Activated naive CD8-positive, alpha-beta T cell treated with anti-CD3 and anti-CD28 coated beads for 36 hours (primary cell): ENCODE measurements at regions not wholly inside any gene's neighbourhood (a gene's known extent, or its start where the extent isn't known, plus 50 kb on each side); places are given as distances from the start of the nearest gene placed in this dataset.

Experiments used
- DNase-seq: peaks from one replicate; pipeline ENCODE4 v3.0.0; 2021
- H3K27ac Mint-ChIP-seq: one replicate; pipeline ENCODE4 v1.8.0; 2022; ENCODE audit warnings: mild to moderate bottlenecking, moderate library complexity, mixed read lengths
- H3K27me3 Mint-ChIP-seq: one replicate; pipeline ENCODE4 v1.8.0; 2022; ENCODE audit warnings: mild to moderate bottlenecking, mixed read lengths
- H3K36me3 Mint-ChIP-seq: one replicate; pipeline ENCODE4 v1.8.0; 2021; ENCODE audit warnings: mild to moderate bottlenecking, mixed read lengths
- H3K4me1 Mint-ChIP-seq: one replicate; pipeline ENCODE4 v1.8.0; 2021; ENCODE audit warnings: mixed read lengths
- H3K4me3 Mint-ChIP-seq: one replicate; pipeline ENCODE4 v1.8.0; 2022; ENCODE audit warnings: mild to moderate bottlenecking, moderate library complexity, mixed read lengths
- H3K9me3 Mint-ChIP-seq: one replicate; pipeline ENCODE4 v1.8.0; 2022; ENCODE audit warnings: mixed read lengths

GRCh38 chr3:94179059-94179458 lies 116.2 kb downstream of the NSUN3 start:
- Mint-ChIP-seq H3K9me3 (no peaks in the 10 kb centered on the region), H3K27ac (no peak overlapping the region), H3K27me3 (peaks cover 3% of the 10 kb centered on the region), H3K36me3 (no peaks in the 10 kb centered on the region), H3K4me1 (no peaks in the 10 kb centered on the region), H3K4me3 (no peak overlapping the region)
- no peak for DNase-seq

DNA sequence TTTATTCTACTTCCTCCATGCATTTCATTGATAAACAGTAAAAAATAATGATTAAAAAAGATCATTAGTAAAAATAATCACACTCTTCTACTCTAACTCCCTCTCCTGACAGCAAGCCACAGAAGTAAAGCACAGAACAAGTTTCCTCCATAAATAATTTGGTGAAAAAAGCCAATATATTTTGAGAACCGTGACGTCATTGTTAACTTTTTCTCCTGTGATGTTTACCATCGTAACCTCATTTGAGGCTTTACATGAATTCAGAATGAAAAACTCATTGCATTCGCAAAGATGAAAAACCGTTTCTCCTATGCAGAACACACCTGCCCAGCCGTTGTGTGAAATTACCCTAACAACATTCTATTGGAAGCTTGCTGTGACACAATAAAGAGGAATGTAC lies 120.7 kb downstream of the NSUN3 start:
- no peak overlapping the region for H3K4me3 Mint-ChIP-seq
- H3K9me3 Mint-ChIP-seq, result no peaks in the 10 kb centered on the region
- no peaks in the 10 kb centered on the region for H3K4me1 Mint-ChIP-seq
- no peaks in the 10 kb centered on the region for H3K36me3 Mint-ChIP-seq
- DNase-seq, result no peak
- peaks cover 3% of the 10 kb centered on the region for H3K27me3 Mint-ChIP-seq
- H3K27ac Mint-ChIP-seq, result no peak overlapping the region

DNA sequence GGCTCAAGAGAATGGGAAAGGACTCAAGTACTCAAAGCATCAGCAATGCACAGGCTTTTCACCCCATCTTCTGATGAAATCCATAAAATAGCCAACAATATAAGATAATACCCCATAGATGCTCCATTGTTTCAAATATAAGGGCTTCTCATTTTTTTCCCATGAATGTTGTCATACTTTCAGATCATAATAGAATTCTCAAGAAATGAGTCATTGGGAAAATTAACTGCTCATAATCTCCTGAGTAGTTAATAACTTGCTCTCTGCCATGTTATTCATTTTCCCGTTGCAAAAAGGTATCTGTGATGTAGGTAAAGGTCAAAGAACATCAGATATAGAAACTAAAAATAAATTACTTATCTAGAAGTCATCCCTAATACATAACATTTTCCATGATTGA lies 121.9 kb downstream of the NSUN3 start:
- Mint-ChIP-seq H3K4me1 (no peaks in the 10 kb centered on the region), H3K36me3 (no peaks in the 10 kb centered on the region), H3K27me3 (peaks cover 3% of the 10 kb centered on the region), H3K9me3 (no peaks in the 10 kb centered on the region), H3K27ac (no peak overlapping the region), H3K4me3 (no peak overlapping the region)
- no peak for DNase-seq

- no peak for DNase-seq
- Mint-ChIP-seq H3K27ac (no peak overlapping the region), H3K4me3 (no peak overlapping the region), H3K4me1 (no peaks in the 10 kb centered on the region), H3K36me3 (no peaks in the 10 kb centered on the region), H3K27me3 (peaks cover 3% of the 10 kb centered on the region), H3K9me3 (no peaks in the 10 kb centered on the region)
These were observed 122.9 kb downstream of the NSUN3 start for GRCh38 chr3:94185753-94186152.

GRCh38 chr3:94187697-94188096 lies 124.8 kb downstream of the NSUN3 start:
- no peak overlapping the region for H3K27ac Mint-ChIP-seq
- H3K4me3 Mint-ChIP-seq, result no peak overlapping the region
- no peak for DNase-seq
- no peaks in the 10 kb centered on the region for H3K4me1 Mint-ChIP-seq
- H3K36me3 Mint-ChIP-seq, result no peaks in the 10 kb centered on the region
- no peaks in the 10 kb centered on the region for H3K27me3 Mint-ChIP-seq
- no peaks in the 10 kb centered on the region for H3K9me3 Mint-ChIP-seq

DNA sequence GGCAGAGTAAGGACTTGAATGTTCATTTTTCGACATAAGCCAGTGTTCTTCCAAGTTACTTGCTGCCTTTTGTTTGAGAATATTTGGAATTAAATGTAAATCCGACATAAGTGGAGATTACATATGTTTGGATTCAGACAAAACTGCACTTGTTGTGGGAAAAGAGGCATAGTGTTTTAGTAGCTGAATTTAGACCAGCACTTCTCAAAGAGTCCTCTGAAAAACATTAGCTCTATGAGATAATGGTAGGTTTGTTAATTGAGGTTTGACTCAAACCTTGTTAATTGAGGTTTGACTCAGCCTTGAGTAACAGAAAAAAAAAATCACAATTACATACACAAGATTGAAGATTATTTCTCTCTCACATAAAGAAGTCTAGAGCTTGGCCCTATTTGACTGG lies 132.5 kb downstream of the NSUN3 start:
- Mint-ChIP-seq H3K4me1 (no peaks in the 10 kb centered on the region), H3K36me3 (no peaks in the 10 kb centered on the region), H3K27ac (no peak overlapping the region), H3K4me3 (no peak overlapping the region), H3K27me3 (no peaks in the 10 kb centered on the region), H3K9me3 (no peaks in the 10 kb centered on the region)
- no peak for DNase-seq

DNA sequence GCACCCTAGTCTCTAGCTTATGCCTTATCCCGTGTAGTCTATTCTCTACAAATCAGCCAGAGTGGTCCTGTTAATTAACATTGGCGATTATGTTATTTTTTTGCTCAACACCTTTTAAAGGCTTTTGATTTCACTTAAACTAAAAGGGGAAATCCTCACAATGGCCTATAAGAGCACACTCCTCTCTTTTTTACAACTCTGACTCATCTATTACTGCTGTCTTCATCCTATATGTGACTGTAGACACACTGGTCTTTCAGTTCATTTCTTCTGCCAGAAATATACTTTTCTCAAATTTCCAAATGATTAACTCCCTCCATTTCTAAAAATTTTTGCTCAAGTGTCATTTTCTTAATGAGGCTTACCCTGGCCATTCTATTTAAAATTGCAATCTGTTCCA lies 143.4 kb downstream of the NSUN3 start:
- no peaks in the 10 kb centered on the region for H3K36me3 Mint-ChIP-seq
- no peak for DNase-seq
- peaks cover 13% of the 10 kb centered on the region for H3K27me3 Mint-ChIP-seq
- H3K27ac Mint-ChIP-seq, result no peak overlapping the region
- H3K4me3 Mint-ChIP-seq, result no peak overlapping the region
- H3K9me3 Mint-ChIP-seq, result no peaks in the 10 kb centered on the region
- no peaks in the 10 kb centered on the region for H3K4me1 Mint-ChIP-seq

DNA sequence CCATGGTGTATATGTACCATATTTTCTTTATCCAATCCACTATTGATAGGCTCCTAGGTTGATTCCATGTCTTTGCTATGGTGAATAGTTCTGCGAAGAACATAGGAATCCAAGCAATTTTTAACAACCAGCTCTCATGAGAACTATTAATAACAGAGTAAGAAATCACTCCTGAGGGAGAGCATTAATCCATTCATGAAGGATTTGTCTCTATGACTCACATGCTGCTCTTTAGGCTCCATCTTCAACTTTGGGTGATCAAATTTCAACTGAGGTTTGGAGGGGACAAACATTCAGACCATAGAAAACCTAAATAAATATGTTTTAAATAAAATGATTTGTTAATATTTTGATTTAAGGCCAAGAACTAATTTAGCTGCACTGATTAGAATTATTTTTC lies 147.4 kb downstream of the NSUN3 start:
- Mint-ChIP-seq H3K9me3 (no peaks in the 10 kb centered on the region), H3K27ac (no peak overlapping the region), H3K4me3 (no peak overlapping the region), H3K36me3 (no peaks in the 10 kb centered on the region), H3K4me1 (no peaks in the 10 kb centered on the region), H3K27me3 (peaks cover 3% of the 10 kb centered on the region)
- DNase-seq, result no peak

DNA sequence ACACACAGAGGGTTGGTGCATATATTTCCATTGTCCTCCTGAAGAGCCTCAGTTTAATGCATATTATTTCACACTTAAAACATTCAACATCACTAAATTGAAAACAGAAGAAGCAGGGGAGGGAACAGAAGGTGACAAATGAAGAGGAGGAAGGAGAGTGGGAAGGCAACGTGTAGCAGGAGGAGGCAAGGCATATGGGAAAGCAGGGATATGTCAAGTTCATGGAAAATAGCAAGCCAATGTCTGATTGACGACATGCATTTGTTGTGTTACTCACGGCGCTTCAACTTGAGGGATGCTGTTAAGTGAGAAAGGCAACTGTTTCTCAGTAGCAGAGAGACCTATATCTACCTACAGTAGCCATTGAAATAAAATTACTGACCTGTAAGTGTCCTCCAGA lies 154.5 kb downstream of the NSUN3 start:
- H3K27ac Mint-ChIP-seq, result no peak overlapping the region
- H3K27me3 Mint-ChIP-seq, result no peaks in the 10 kb centered on the region
- no peak overlapping the region for H3K4me3 Mint-ChIP-seq
- H3K36me3 Mint-ChIP-seq, result no peaks in the 10 kb centered on the region
- peaks cover 5% of the 10 kb centered on the region for H3K9me3 Mint-ChIP-seq
- no peaks in the 10 kb centered on the region for H3K4me1 Mint-ChIP-seq
- no peak for DNase-seq

DNA sequence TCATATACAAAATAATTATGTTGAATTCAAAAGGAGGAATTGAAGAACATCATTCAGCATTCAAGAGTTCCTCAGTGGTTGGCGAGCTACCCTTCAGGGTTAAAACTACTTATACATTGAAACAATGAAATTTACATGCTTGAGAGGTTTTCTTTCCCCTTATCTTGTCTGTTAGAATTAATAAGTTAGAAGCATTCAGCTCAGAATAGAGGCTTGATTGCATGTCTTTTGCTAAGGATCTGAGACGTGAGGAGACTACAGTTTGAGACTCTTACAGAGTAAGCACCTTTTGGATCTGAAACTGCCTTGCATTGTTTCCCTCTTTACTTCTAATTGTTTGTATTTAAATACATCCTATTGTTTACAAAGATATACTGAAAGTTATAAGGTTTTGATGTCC lies 157.6 kb downstream of the NSUN3 start:
- Mint-ChIP-seq H3K27ac (no peak overlapping the region), H3K4me1 (no peaks in the 10 kb centered on the region), H3K9me3 (peaks cover 7% of the 10 kb centered on the region)

GRCh38 chr3:94221829-94222228 lies 159.0 kb downstream of the NSUN3 start:
- Mint-ChIP-seq H3K36me3 (no peaks in the 10 kb centered on the region), H3K4me1 (no peaks in the 10 kb centered on the region), H3K27me3 (no peaks in the 10 kb centered on the region), H3K27ac (no peak overlapping the region), H3K9me3 (peaks cover 7% of the 10 kb centered on the region), H3K4me3 (no peak overlapping the region)
- DNase-seq, result no peak

More for the DNA sequence above, 157.6 kb downstream of the NSUN3 start:
- H3K27me3 Mint-ChIP-seq, result no peaks in the 10 kb centered on the region
- no peak for DNase-seq
- no peaks in the 10 kb centered on the region for H3K36me3 Mint-ChIP-seq
- H3K4me3 Mint-ChIP-seq, result no peak overlapping the region

DNA sequence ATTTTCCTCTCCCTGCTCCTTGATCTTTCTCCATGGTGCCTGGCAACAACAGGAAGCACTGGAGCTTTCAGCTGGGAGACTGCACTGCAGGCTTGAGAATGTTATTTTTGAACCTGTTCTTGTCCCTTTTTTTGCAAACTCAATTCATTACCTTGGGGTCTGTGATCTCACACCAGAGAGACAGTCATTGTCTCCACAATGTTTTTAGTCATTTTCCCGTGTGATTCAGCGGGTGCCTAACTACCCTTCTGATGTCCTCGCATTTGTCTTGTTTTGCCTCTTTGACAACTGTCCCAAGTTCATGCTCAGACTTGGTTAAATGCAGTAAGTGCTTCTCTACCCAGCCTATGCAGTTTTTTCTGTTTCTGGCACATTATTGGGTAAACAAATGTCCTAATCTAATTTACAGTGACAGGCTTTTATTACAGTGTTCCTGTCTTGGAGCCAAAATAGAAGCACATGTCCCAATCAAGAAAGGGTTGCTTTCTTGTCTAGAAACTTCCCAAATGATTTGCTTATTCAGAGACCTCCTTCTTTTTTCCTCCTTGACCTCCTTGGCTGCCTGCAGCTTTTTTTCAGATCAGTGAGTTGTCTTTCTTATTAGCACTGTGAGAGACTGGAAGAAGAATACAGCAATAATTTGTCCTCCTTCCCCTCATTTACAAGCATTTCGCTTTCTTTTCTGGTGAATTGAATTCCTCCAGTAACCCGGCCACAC lies 162.4 kb downstream of the NSUN3 start:
- H3K36me3 Mint-ChIP-seq, result no peaks in the 10 kb centered on the region
- H3K4me3 Mint-ChIP-seq, result no peak overlapping the region
- H3K27me3 Mint-ChIP-seq, result no peaks in the 10 kb centered on the region
- H3K4me1 Mint-ChIP-seq, result no peaks in the 10 kb centered on the region
- H3K27ac Mint-ChIP-seq, result no peak overlapping the region
- H3K9me3 Mint-ChIP-seq, result peaks cover 7% of the 10 kb centered on the region
- DNase-seq, result no peak

- H3K36me3 Mint-ChIP-seq, result no peaks in the 10 kb centered on the region
These were observed 163.2 kb downstream of the NSUN3 start for GRCh38 chr3:94226078-94226477.

DNA sequence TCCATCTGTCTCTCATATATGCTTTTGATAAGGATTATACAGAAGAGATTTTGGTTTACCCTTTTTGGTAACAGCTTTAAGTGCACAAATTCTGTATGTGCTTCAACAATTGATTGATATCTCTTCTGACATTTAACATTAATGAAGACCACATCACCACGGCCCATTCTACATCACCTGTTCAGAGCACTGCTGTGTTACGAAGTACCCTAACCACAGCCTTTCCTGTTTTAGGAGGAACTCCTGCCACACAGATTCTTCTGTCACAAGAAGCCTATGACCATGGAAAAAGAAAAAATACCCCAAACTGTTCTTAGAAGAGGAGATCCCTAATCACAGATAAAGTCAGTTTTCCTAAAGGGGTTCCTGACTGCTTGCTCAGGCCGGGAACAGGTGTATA lies 170.1 kb downstream of the NSUN3 start:
- no peaks in the 10 kb centered on the region for H3K4me1 Mint-ChIP-seq
- no peaks in the 10 kb centered on the region for H3K36me3 Mint-ChIP-seq
- no peak overlapping the region for H3K4me3 Mint-ChIP-seq
- no peak for DNase-seq
- no peaks in the 10 kb centered on the region for H3K27me3 Mint-ChIP-seq
- peaks cover 2% of the 10 kb centered on the region for H3K9me3 Mint-ChIP-seq
- no peak overlapping the region for H3K27ac Mint-ChIP-seq

More at GRCh38 chr3:94226078-94226477, 163.2 kb downstream of the NSUN3 start:
- no peak for DNase-seq
- Mint-ChIP-seq H3K27ac (no peak overlapping the region), H3K4me3 (no peak overlapping the region), H3K9me3 (peaks cover 7% of the 10 kb centered on the region), H3K4me1 (no peaks in the 10 kb centered on the region), H3K27me3 (no peaks in the 10 kb centered on the region)

GRCh38 chr3:94234177-94234788 lies 171.4 kb downstream of the NSUN3 start:
- DNase-seq, result no peak
- H3K4me3 Mint-ChIP-seq, result no peak overlapping the region
- H3K9me3 Mint-ChIP-seq, result peaks cover 7% of the 10 kb centered on the region
- no peaks in the 10 kb centered on the region for H3K36me3 Mint-ChIP-seq
- H3K27me3 Mint-ChIP-seq, result no peaks in the 10 kb centered on the region
- no peak overlapping the region for H3K27ac Mint-ChIP-seq
- H3K4me1 Mint-ChIP-seq, result no peaks in the 10 kb centered on the region

- Mint-ChIP-seq H3K36me3 (no peaks in the 10 kb centered on the region), H3K27ac (no peak overlapping the region), H3K4me1 (no peaks in the 10 kb centered on the region), H3K9me3 (peaks cover 9% of the 10 kb centered on the region), H3K27me3 (no peaks in the 10 kb centered on the region), H3K4me3 (no peak overlapping the region)
- no peak for DNase-seq
These were observed 179.1 kb downstream of the NSUN3 start for GRCh38 chr3:94241986-94242385.
